HepG2 (cell line): ENCODE measurements at regions not wholly inside any gene's neighbourhood (a gene's known extent, or its start where the extent isn't known, plus 50 kb on each side); places are given as distances from the start of the nearest gene placed in this dataset.

Experiments used
- CHD2 ChIP-seq: IDR thresholded peaks from 2 replicates; pipeline ENCODE4 v1.6.1; 2011; ENCODE audit warnings: low read depth, low read length, improper control_type of control experiment
- JUNB ChIP-seq: sonication (generic); formaldehyde crosslinking; IDR thresholded peaks from 2 replicates; pipeline ENCODE4 v1.8.0; 2022; ENCODE audit warnings: missing genetic modification reagents, mild to moderate bottlenecking, borderline replicate concordance
- NR1H2 ChIP-seq: sonication (generic); formaldehyde crosslinking; IDR thresholded peaks from 2 replicates; pipeline ENCODE4 v1.8.1; 2022; ENCODE audit warnings: low read depth, missing genetic modification reagents, borderline replicate concordance
- STAT5B ChIP-seq: sonication (generic); formaldehyde crosslinking; IDR thresholded peaks from 2 replicates; pipeline ENCODE4 v1.4.0; 2020; ENCODE audit warnings: missing genetic modification reagents
- ZNF143 ChIP-seq: sonication (generic); formaldehyde crosslinking; IDR thresholded peaks from 2 replicates; pipeline ENCODE4 v1.4.0; 2020; ENCODE audit warnings: missing genetic modification reagents
- ZNF17 ChIP-seq: sonication (generic); formaldehyde crosslinking; IDR thresholded peaks from 2 replicates; pipeline ENCODE4 v1.5.0; 2020; ENCODE audit warnings: mild to moderate bottlenecking, missing genetic modification reagents
- ZNF24 ChIP-seq: fragments of 450-650 bp; IDR thresholded peaks from 2 replicates; pipeline ENCODE4 v1.6.1; 2017; ENCODE audit warnings: antibody characterized with exemption, mild to moderate bottlenecking
- ZNF816 ChIP-seq: sonication (generic); formaldehyde crosslinking; IDR thresholded peaks from 2 replicates; pipeline ENCODE4 v1.8.0; 2022; ENCODE audit warnings: missing genetic modification reagents, mild to moderate bottlenecking, borderline replicate concordance
- ZNF841 ChIP-seq: sonication (generic); formaldehyde crosslinking; IDR thresholded peaks from 2 replicates; pipeline ENCODE4 v1.8.1; 2023; ENCODE audit warnings: missing genetic modification reagents, borderline replicate concordance
- TF ChIP-seq, protein P1 (sequence below): sonication (generic); formaldehyde crosslinking; IDR thresholded peaks from 2 replicates; pipeline ENCODE4 v1.4.0; 2020; ENCODE audit warnings: mild to moderate bottlenecking, missing genetic modification reagents
- TF ChIP-seq, protein P2 (sequence below): sonication (generic); formaldehyde crosslinking; IDR thresholded peaks from 2 replicates; pipeline ENCODE4 v1.5.0; 2020; ENCODE audit warnings: mild to moderate bottlenecking, missing genetic modification reagents, moderate library complexity
- TF ChIP-seq, protein P3 (sequence below): sonication (generic); formaldehyde crosslinking; IDR thresholded peaks from 2 replicates; pipeline ENCODE4 v1.5.0; 2020; ENCODE audit warnings: mild to moderate bottlenecking, missing genetic modification reagents
- TF ChIP-seq, protein P4 (sequence below): sonication (generic); formaldehyde crosslinking; IDR thresholded peaks from one replicate; pipeline ENCODE4 v1.5.1; 2020; ENCODE audit warnings: mild to moderate bottlenecking, missing genetic modification reagents; ENCODE audit errors: not compliant biosample characterization
- TF ChIP-seq, protein P5 (sequence below): sonication (generic); formaldehyde crosslinking; IDR thresholded peaks from 2 replicates; pipeline ENCODE4 v1.5.0; 2020; ENCODE audit warnings: missing genetic modification reagents

DNA sequence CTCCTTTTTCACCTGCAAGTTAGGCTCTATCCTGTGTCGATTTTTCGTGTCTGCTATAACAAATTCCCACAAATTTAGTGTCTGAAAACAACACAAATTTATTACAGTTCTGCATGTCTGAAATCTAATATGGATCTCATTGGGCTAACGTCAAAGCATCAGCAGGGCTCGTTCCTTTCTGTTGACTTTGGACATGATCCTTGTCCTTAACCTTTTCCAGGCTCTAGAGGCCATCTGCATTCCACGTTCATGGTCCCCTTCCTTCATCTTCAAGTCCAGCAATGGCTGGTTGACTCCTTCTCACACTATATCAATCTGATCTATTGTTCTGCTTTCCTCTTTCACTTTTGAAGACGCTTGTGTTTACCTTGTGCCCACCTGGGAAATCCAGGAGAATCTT lies 165.7 kb upstream of the RARB start:
- no peak for TF ChIP-seq CHD2
- no peak for TF ChIP-seq ZNF24
- TF ChIP-seq, protein P1, sequence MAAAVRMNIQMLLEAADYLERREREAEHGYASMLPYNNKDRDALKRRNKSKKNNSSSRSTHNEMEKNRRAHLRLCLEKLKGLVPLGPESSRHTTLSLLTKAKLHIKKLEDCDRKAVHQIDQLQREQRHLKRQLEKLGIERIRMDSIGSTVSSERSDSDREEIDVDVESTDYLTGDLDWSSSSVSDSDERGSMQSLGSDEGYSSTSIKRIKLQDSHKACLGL = no peak
- TF ChIP-seq, protein P2, sequence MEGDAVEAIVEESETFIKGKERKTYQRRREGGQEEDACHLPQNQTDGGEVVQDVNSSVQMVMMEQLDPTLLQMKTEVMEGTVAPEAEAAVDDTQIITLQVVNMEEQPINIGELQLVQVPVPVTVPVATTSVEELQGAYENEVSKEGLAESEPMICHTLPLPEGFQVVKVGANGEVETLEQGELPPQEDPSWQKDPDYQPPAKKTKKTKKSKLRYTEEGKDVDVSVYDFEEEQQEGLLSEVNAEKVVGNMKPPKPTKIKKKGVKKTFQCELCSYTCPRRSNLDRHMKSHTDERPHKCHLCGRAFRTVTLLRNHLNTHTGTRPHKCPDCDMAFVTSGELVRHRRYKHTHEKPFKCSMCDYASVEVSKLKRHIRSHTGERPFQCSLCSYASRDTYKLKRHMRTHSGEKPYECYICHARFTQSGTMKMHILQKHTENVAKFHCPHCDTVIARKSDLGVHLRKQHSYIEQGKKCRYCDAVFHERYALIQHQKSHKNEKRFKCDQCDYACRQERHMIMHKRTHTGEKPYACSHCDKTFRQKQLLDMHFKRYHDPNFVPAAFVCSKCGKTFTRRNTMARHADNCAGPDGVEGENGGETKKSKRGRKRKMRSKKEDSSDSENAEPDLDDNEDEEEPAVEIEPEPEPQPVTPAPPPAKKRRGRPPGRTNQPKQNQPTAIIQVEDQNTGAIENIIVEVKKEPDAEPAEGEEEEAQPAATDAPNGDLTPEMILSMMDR = no peak
- no peak for TF ChIP-seq ZNF841
- no peak for TF ChIP-seq JUNB (CRISPR knock-in tag)
- no peak for TF ChIP-seq ZNF17 (CRISPR knock-in tag)
- TF ChIP-seq, protein P3, sequence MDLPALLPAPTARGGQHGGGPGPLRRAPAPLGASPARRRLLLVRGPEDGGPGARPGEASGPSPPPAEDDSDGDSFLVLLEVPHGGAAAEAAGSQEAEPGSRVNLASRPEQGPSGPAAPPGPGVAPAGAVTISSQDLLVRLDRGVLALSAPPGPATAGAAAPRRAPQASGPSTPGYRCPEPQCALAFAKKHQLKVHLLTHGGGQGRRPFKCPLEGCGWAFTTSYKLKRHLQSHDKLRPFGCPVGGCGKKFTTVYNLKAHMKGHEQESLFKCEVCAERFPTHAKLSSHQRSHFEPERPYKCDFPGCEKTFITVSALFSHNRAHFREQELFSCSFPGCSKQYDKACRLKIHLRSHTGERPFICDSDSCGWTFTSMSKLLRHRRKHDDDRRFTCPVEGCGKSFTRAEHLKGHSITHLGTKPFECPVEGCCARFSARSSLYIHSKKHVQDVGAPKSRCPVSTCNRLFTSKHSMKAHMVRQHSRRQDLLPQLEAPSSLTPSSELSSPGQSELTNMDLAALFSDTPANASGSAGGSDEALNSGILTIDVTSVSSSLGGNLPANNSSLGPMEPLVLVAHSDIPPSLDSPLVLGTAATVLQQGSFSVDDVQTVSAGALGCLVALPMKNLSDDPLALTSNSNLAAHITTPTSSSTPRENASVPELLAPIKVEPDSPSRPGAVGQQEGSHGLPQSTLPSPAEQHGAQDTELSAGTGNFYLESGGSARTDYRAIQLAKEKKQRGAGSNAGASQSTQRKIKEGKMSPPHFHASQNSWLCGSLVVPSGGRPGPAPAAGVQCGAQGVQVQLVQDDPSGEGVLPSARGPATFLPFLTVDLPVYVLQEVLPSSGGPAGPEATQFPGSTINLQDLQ = no peak
- TF ChIP-seq, protein P4, sequence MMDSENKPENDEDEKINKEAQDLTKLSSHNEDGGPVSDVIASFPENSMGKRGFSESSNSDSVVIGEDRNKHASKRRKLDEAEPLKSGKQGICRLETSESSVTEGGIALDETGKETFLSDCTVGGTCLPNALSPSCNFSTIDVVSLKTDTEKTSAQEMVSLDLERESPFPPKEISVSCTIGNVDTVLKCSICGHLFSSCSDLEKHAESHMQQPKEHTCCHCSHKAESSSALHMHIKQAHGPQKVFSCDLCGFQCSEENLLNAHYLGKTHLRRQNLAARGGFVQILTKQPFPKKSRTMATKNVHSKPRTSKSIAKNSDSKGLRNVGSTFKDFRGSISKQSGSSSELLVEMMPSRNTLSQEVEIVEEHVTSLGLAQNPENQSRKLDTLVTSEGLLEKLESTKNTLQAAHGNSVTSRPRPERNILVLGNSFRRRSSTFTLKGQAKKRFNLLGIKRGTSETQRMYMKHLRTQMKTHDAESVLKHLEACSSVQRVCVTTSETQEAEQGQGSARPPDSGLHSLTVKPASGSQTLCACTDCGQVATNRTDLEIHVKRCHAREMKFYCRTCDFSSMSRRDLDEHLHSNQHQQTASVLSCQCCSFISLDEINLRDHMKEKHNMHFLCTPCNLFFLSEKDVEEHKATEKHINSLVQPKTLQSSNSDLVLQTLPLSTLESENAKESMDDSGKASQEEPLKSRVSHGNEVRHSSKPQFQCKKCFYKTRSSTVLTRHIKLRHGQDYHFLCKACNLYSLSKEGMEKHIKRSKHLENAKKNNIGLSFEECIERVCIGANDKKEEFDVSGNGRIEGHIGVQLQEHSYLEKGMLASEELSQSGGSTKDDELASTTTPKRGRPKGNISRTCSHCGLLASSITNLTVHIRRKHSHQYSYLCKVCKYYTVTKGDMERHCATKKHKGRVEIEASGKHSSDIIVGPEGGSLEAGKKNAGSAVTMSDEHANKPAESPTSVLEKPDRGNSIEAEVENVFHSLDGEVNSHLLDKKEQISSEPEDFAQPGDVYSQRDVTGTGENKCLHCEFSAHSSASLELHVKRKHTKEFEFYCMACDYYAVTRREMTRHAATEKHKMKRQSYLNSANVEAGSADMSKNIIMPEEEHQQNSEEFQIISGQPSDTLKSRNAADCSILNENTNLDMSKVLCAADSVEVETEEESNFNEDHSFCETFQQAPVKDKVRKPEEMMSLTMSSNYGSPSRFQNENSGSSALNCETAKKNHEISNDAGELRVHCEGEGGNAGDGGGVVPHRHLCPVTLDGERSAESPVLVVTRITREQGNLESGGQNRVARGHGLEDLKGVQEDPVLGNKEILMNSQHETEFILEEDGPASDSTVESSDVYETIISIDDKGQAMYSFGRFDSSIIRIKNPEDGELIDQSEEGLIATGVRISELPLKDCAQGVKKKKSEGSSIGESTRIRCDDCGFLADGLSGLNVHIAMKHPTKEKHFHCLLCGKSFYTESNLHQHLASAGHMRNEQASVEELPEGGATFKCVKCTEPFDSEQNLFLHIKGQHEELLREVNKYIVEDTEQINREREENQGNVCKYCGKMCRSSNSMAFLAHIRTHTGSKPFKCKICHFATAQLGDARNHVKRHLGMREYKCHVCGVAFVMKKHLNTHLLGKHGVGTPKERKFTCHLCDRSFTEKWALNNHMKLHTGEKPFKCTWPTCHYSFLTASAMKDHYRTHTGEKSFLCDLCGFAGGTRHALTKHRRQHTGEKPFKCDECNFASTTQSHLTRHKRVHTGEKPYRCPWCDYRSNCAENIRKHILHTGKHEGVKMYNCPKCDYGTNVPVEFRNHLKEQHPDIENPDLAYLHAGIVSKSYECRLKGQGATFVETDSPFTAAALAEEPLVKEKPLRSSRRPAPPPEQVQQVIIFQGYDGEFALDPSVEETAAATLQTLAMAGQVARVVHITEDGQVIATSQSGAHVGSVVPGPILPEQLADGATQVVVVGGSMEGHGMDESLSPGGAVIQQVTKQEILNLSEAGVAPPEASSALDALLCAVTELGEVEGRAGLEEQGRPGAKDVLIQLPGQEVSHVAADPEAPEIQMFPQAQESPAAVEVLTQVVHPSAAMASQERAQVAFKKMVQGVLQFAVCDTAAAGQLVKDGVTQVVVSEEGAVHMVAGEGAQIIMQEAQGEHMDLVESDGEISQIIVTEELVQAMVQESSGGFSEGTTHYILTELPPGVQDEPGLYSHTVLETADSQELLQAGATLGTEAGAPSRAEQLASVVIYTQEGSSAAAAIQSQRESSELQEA (CRISPR knock-in tag) = no peak
- TF ChIP-seq, protein P5, sequence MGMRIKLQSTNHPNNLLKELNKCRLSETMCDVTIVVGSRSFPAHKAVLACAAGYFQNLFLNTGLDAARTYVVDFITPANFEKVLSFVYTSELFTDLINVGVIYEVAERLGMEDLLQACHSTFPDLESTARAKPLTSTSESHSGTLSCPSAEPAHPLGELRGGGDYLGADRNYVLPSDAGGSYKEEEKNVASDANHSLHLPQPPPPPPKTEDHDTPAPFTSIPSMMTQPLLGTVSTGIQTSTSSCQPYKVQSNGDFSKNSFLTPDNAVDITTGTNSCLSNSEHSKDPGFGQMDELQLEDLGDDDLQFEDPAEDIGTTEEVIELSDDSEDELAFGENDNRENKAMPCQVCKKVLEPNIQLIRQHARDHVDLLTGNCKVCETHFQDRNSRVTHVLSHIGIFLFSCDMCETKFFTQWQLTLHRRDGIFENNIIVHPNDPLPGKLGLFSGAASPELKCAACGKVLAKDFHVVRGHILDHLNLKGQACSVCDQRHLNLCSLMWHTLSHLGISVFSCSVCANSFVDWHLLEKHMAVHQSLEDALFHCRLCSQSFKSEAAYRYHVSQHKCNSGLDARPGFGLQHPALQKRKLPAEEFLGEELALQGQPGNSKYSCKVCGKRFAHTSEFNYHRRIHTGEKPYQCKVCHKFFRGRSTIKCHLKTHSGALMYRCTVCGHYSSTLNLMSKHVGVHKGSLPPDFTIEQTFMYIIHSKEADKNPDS (CRISPR knock-in tag) = no peak
- TF ChIP-seq ZNF816 (CRISPR knock-in tag) = no peak
- TF ChIP-seq ZNF143 (CRISPR knock-in tag) = no peak
- no peak for TF ChIP-seq NR1H2 (CRISPR knock-in tag)
- TF ChIP-seq STAT5B = no peak
